K562 (cell line): ENCODE measurements at regions not wholly inside any gene's neighbourhood (a gene's known extent, or its start where the extent isn't known, plus 50 kb on each side); places are given as distances from the start of the nearest gene placed in this dataset.
"Not testable (repeated sequence)": the region's sequence is repeated elsewhere in the genome, so short reads cannot be mapped to it uniquely, and the experiment has no call there.

Experiments
- ATAC-seq: fragments of 200-7000 bp; cut with Tn5 transposase; 3 replicates; pipeline ENCODE4 v1.9.1; 2020; ENCODE audit warnings: moderate library complexity
- BruUV-seq: library from RNA; stranded (reverse); fragments of 400-500 nt; replicated peaks from 2 replicates; lab custom pipeline; 2021; lab: Mats Ljungman, UMichigan
- CTCF ChIA-PET: fragments of 300-600 bp; formaldehyde crosslinking; extraction: SDS; loops from one replicate; lab custom pipeline; 2021; ENCODE audit warnings: low intra/inter-chr PET ratio; lab: Yijun Ruan, JAX
- POLR2A ChIA-PET: fragments of 300-600, 350-650 bp; sonication (Branson Sonifier 250); formaldehyde crosslinking; extraction: SDS; loops from one replicate; lab custom pipeline; 2021; ENCODE audit warnings: antibody characterized with exemption, inconsistent platforms; lab: Yijun Ruan, JAX
- DNase-seq, 4 experiments: peaks; one replicate each; pipeline versions ENCODE4 v3.0.0 to v3.0.0-alpha.2; 2011 to 2018; ENCODE audit warnings: low spot score in 3 of 4, mixed read lengths in 3 of 4; ENCODE audit errors: extremely low read depth in 1 of 4
- FAIRE-seq: peaks from 2 replicates; lab custom pipeline; 2011; peaks lifted over from hg19 to GRCh38; lab: Jason Lieb, UNC
- H2AFZ ChIP-seq: 2 replicates; pipeline ENCODE4 v1.6.0; 2011; ENCODE audit warnings: low read depth, low read length, control low read depth, inconsistent platforms
- H3K27ac ChIP-seq: fragments of 200-600 bp; 3 replicates; pipeline ENCODE4 v1.8.0; 2011; ENCODE audit warnings: low read depth, mild to moderate bottlenecking, control low read depth, inconsistent platforms, low read length, moderate library complexity, mixed read lengths; ENCODE audit errors: extremely low read depth
- H3K27me3 ChIP-seq, 2 experiments: fragments of 300-600 bp in 1 of 2; 2 replicates in 1 of 2; 3 replicates in 1 of 2; pipeline versions ENCODE4 v1.6.0 to v1.8.0; 2011; ENCODE audit warnings: inconsistent platforms in 2 of 2, low read length in 2 of 2, mild to moderate bottlenecking in 1 of 2, mixed read lengths in 1 of 2, moderate library complexity in 1 of 2; ENCODE audit not compliant: control insufficient read depth in 2 of 2, insufficient read depth in 2 of 2
- H3K36me3 ChIP-seq: fragments of 300-600 bp; 3 replicates; pipeline ENCODE4 v1.8.0; 2011; ENCODE audit warnings: mild to moderate bottlenecking, low read length, inconsistent platforms; ENCODE audit not compliant: control insufficient read depth, insufficient read depth
- H3K4me1 ChIP-seq, 2 experiments: fragments of 200-600 bp in 1 of 2; replicated peaks in 1 of 2; 2 replicates in 1 of 2; 3 replicates in 1 of 2; pipeline versions ENCODE4 v1.5.1 to v1.8.0; 2011; ENCODE audit warnings: inconsistent platforms in 2 of 2, low read length in 2 of 2, mild to moderate bottlenecking in 1 of 2, mixed read lengths in 1 of 2, moderate library complexity in 1 of 2; ENCODE audit not compliant: control insufficient read depth in 2 of 2, insufficient read depth in 2 of 2
- H3K4me2 ChIP-seq: 2 replicates; pipeline ENCODE4 v1.6.1; 2011; ENCODE audit warnings: low read length, control low read depth, inconsistent platforms, mixed read lengths; ENCODE audit not compliant: insufficient read depth
- H3K4me3 ChIP-seq: fragments of 200-600 bp; sonication (generic), shearing (Covaris generic); 2 replicates; pipeline ENCODE4 v1.5.1; 2016; ENCODE audit warnings: control low read depth, inconsistent platforms
- H3K79me2 ChIP-seq: fragments of 200-600 bp; 3 replicates; pipeline ENCODE4 v1.8.0; 2011; ENCODE audit warnings: low read length, inconsistent platforms; ENCODE audit not compliant: control insufficient read depth, insufficient read depth
- H3K9ac ChIP-seq, 2 experiments: 2 replicates each; pipeline versions ENCODE4 v1.6.0 to v1.6.1; 2011; ENCODE audit warnings: low read depth in 2 of 2, low read length in 2 of 2, control low read depth in 1 of 2, inconsistent platforms in 1 of 2, mild to moderate bottlenecking in 1 of 2, mixed read lengths in 1 of 2; ENCODE audit not compliant: insufficient read depth in 1 of 2
- H3K9me1 ChIP-seq: one replicate; pipeline ENCODE4 v1.6.0; 2011; ENCODE audit warnings: inconsistent platforms, mild to moderate bottlenecking, low read length, moderate library complexity; ENCODE audit not compliant: control insufficient read depth, insufficient read depth
- H3K9me3 ChIP-seq: replicated peaks from 2 replicates; pipeline ENCODE4 v1.5.1; 2011; ENCODE audit warnings: low read depth, low read length, inconsistent platforms; ENCODE audit not compliant: control insufficient read depth, insufficient read depth
- H4K20me1 ChIP-seq: replicated peaks from 2 replicates; pipeline ENCODE4 v1.6.1; 2011; ENCODE audit warnings: low read length, inconsistent platforms, mixed read lengths; ENCODE audit not compliant: control insufficient read depth, insufficient read depth
- RAD21 ChIP-seq, 2 experiments: fragments of 250-450 bp in 1 of 2; fragments of 450-650 bp in 1 of 2; sonication (Bioruptor Pico) in 1 of 2; formaldehyde crosslinking in 1 of 2; IDR thresholded peaks in 1 of 2; conservative IDR thresholded peaks in 1 of 2; 2 replicates each; pipeline versions ENCODE4 v1.4.0 to v1.8.0; 2020 to 2022; ENCODE audit warnings: mild to moderate bottlenecking in 2 of 2, moderate library complexity in 1 of 2
- WGBS: fragments of 100-300 bp; shearing (Covaris generic); methylation state at CpG from one replicate; pipeline ENCODE4 v1.1.6; 2016; ENCODE audit warnings: low coverage, mixed read lengths; ENCODE audit not compliant: insufficient coverage; ENCODE audit errors: missing lambda C conversion rate; 5-methylcytosine and 5-hydroxymethylcytosine counted together
- in situ Hi-C: fragments of 300-500 bp; cut with MboI; formaldehyde crosslinking; loops from 4 replicates; pipeline ENCODE4 v1.15.0; 2018; ENCODE audit warnings: inconsistent platforms, mixed read lengths
- intact Hi-C: fragments of 100-400 bp; cut with micrococcal nuclease; formaldehyde crosslinking; loops from 2 replicates; pipeline ENCODE4 v1.14.2; 2022
- TF ChIP-seq, protein P1 (sequence below): fragments of 150-350 bp; conservative IDR thresholded peaks from 2 replicates; pipeline ENCODE4 v1.6.1; 2014; ENCODE audit warnings: low read length

DNA sequence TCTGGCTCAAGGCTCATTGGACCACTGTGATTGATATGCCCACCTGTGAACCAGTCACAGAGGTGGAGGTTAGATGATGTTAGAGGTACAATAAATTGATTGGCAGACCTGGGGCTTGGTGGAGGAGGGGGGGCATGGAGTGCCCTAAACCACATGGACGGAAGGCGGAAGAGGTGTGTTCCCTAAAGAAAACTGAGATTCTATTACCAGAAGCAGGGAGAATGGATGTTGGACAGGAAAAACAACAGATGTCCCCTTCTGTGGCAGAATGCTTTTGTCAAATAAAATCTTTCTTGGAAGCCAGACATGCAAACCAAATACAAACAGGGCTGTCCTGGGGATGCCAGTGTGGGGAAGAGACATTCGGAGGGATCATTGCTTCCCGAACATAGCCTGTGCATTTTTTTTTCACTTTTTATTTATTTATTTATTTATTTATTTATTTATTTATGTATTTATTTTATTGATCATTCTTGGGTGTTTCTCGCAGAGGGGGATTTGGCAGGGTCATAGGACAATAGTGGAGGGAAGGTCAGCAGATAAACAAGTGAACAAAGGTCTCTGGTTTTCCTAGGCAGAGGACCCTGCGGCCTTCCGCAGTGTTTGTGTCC is 433.9 kb downstream of the RPS24 start:
- Histone ChIP-seq H3K4me2 (no peak overlapping the region), H3K4me1 (no peaks in the 10 kb centered on the region), H3K79me2 (no peaks in the 10 kb centered on the region), H3K9me3 (no peaks in the 10 kb centered on the region), H2AFZ (no peak overlapping the region), H3K27ac (no peak overlapping the region), H3K4me3 (no peak overlapping the region), H4K20me1 (peaks cover 7% of the 10 kb centered on the region), H3K9ac (no peak overlapping the region), H3K9me1 (no peaks in the 10 kb centered on the region), H3K27me3 (peaks cover 25 to 42% of the 10 kb centered on the region in 2 experiments; a peak in 4 of 5 replicates), H3K36me3 (no peaks in the 10 kb centered on the region)
- no TSS peak for BruUV-seq
- intact Hi-C loops = no loop called here
- DNase-seq = no peak
- TF ChIP-seq RAD21 (CRISPR knock-in tag; conservative IDR thresholded peaks at IDR 0.05 in 1 of 2, IDR thresholded peaks at IDR 0.05 in 1 of 2) = no peak
- TF ChIP-seq, protein P1, sequence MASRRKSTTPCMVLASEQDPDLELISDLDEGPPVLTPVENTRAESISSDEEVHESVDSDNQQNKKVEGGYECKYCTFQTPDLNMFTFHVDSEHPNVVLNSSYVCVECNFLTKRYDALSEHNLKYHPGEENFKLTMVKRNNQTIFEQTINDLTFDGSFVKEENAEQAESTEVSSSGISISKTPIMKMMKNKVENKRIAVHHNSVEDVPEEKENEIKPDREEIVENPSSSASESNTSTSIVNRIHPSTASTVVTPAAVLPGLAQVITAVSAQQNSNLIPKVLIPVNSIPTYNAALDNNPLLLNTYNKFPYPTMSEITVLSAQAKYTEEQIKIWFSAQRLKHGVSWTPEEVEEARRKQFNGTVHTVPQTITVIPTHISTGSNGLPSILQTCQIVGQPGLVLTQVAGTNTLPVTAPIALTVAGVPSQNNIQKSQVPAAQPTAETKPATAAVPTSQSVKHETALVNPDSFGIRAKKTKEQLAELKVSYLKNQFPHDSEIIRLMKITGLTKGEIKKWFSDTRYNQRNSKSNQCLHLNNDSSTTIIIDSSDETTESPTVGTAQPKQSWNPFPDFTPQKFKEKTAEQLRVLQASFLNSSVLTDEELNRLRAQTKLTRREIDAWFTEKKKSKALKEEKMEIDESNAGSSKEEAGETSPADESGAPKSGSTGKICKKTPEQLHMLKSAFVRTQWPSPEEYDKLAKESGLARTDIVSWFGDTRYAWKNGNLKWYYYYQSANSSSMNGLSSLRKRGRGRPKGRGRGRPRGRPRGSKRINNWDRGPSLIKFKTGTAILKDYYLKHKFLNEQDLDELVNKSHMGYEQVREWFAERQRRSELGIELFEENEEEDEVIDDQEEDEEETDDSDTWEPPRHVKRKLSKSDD = no peak
- WGBS = under 1% methylated on average over 5 of the region's 7 CpGs
- CTCF ChIA-PET = no interaction called here
- ATAC-seq = no peak
- FAIRE-seq = no peak
- POLR2A ChIA-PET = no interaction called here
- in situ Hi-C loops = no loop called here

DNA sequence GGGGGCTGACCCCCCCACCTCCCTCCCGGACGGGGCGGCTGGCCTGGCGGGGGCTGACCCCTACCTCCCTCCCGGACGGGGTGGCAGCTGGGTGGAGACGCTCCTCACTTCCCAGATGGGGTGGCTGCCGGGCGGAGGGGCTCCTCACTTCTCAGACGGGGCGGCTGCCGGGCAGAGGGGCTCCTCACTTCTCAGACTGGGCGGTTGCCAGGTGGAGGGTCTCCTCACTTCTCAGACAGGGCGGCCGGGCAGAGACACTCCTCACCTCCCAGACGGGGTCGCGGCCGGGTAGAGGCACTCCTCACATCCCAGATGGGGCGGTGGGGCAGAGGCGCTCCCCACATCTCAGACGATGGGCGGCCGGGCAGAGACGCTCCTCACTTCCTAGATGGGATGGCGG is 435.1 kb downstream of the RPS24 start:
- H3K4me3 ChIP-seq, H3K4me2 ChIP-seq, H3K27ac ChIP-seq, POLR2A ChIA-PET, H3K36me3 ChIP-seq, H4K20me1 ChIP-seq, in situ Hi-C loops, DNase-seq, H2AFZ ChIP-seq, BruUV-seq, H3K9me3 ChIP-seq, intact Hi-C loops, H3K9me1 ChIP-seq, ATAC-seq, H3K79me2 ChIP-seq, FAIRE-seq, H3K9ac ChIP-seq, CTCF ChIA-PET, H3K4me1 ChIP-seq: not testable (repeated sequence)
- WGBS = 14% methylated on average over 20 of the region's 26 CpGs
- H3K27me3 ChIP-seq = peaks cover 25 to 42% of the 10 kb centered on the region in 2 experiments; a peak in 4 of 5 replicates
